GM21526 (cell line): ENCODE measurements at regions not wholly inside any gene's neighbourhood (a gene's known extent, or its start where the extent isn't known, plus 50 kb on each side); places are given as distances from the start of the nearest gene placed in this dataset.

Experiments
- ATAC-seq: cut with Tn5 transposase; IDR thresholded peaks from one replicate; pipeline ENCODE4 v1.9.1; 2021; ENCODE audit warnings: moderate library complexity; ENCODE audit not compliant: unreplicated experiment, low FRiP score

DNA sequence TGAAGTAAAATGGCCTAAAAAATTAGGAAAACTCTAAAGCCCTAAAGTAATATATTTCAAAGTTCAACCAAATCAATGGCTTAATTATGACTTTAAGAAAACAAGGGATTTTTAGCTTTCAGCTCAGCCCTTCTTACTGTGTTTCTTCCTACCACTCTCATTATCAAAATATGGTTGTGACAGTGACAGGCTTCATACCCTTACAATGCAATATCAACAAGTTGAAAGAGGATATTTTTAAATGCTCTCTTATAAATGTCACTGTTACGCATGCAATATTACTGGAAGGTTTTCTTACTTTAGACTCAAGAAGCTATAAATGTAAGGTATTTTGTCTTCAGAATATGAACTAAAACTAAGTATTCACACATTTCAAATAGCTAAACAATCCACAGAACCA is 1225.7 kb upstream of the MIR17HG start:
- no peak for ATAC-seq

DNA sequence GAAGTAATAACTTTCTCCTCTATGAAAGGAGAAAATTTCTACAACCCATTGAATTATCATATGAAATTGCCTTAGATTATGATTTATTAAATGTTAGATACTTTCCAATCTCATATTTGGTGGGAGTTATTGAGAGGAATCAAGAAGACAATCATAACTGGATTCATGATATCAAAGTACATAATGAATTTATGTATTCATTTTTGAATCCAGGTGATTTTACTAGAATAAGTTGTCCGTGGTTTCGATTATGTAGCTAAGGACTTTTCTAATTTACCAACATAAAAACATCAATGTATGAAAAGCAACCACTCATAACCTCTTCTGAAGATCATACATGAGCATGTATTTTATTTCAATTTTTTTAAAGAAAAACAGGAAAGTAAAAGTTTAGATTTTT is 1225.0 kb upstream of the MIR17HG start:
- ATAC-seq, result no peak

DNA sequence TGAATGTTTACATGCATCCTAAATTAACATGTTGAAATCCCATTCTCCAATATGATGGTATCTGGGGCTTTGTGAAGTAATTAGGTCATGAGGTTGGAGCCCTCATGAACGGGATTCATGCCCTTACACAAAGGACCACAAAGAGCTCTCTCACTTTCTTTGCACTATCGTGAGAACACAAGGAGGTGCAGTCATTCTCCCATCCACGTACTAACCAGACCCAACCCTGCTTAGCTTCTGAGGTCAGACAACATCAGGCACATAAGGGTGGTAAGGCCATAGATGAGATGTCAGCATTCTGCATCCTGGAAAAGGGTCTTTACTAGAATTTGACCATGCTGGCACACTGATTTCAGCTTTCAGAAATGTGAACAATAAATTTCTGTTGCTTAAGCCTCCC is 1211.9 kb upstream of the MIR17HG start:
- no peak for ATAC-seq

DNA sequence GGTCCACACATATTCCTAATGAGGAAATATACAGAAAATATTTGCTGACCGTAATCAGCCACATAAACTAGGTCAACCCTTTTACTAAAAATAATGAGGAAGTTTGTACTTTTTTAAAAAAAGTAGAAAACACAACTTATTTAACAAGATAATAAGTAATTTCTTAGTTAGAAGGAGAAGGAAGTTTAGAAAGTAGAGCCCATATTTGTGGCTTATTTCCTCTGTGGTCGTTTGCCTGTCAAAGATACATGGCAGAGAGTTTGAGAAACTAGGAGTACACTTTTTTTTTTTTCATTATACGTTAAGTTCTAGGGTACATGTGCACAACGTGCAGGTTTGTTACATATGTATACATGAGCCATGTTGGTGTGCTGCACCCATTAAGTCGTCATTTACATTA is 1205.2 kb upstream of the MIR17HG start:
- ATAC-seq, result no peak

DNA sequence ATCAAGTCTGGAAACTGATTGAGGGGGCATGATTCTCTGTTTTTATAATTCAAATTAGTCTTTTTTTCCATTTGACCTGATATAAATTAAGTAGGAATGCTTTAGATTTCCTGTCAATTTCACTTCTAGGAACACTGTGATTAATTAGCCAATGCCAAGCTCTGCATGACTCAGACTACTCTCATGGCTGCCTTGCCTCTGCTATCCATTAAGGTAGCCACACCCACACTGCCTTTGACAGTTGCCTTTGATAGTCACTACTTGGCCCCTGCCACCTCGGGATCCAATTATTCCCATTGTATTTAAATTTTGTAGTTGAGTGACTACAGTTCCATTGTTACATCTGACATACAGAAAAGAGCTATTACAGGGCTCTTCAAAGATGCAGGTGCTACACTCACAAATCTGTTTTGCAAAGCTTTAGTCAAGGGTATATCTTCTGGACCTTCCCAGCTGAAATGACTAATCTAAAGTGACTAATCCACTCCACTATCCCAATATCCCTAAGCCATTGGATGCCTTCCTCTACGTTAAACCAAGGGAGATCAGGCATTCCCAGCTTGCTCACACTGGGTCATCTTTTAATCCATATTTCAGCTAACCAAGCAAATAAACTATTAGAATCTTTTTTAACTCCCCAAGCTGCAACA is 1193.1 kb upstream of the MIR17HG start:
- ATAC-seq, result no peak

DNA sequence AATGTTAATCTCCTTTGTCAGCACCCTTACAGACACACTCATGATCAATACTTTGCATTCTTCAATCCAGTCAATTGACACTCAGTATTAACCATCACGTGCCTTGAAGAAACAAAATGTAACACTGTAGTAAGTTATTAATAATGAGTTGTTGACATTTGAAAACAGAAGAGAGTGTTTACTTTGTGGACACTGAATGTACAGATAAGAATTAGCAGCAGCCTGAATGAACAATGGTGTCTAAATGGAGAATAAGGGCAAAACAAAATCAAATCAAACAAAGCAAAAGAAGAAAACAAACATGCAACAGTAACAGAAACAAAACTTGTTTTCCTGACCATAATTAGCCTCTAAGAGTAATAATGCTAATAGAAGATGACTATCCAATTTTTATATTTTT is 1191.1 kb upstream of the MIR17HG start:
- ATAC-seq, result no peak

DNA sequence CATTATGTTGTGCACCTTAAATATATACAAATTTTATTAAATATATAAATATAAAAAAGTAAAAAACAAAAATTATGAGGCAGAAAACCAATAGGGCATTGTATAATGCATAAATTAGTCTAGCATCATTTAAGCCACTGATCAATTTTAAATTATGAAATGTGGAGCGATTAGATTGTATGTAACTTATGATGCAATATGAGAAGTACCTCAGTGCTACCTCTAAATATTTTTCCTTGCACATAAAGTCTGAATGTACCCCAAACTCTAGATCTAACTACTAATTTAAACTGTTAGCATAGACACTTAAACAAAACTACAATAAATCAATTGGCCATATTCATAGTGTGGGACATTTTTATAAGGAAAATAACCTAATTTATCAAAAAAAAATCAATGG is 1178.5 kb upstream of the MIR17HG start:
- ATAC-seq, result no peak

DNA sequence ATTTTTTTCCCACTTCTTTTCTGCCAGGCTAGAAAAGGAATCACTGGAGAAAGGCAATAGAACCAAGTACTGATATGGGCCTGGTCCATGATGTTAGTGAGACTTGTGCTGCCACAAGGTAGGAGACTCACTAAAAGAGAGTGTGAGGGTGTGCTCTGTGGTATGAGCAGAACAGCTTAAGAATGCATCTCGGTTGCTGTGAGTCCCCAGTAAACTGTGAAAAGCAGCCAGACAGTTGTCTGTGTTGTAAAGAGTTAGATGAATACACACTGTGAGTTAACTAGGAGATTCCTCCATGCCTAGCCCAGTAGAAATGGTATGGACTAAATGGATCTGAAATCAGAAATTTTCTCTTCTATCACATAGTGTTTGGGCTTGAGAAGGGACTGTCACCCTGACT is 1177.3 kb upstream of the MIR17HG start:
- ATAC-seq, result no peak

DNA sequence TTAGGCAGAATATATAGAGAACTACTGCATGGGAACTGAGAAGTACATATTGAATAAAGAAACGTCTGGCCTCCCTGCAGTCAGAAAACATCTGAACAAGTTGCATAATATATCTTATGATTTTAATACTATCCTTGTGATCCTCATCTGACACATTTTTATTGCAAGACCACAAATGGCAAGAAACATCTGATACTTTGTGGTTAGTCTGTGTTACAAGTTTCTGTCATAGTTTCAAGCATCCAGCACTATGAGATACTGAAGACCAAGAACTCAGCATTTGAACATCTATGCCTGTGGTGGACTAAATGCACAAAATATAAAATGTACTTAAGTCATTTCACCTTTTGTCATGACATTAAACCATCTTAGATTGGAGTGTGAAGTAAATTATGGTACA is 1175.8 kb upstream of the MIR17HG start:
- ATAC-seq, result no peak

DNA sequence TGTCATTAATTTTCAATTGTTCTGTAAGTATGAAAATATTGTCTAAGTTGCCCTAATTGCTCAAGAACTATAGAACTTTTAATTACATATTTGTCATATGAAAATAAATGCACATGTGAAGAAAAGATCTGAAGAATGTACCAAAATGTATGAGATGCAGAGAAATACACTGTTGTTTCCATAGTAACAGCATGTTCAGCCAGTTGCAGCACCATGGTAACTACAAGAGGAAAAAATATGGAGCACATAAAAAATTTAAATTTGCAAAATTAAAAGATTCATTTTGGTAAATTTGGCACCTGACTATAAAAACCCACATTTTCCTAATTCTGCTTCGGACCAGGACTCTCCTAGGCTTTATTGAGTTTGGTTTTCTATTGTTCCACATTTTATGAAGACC is 1170.0 kb upstream of the MIR17HG start:
- ATAC-seq, result no peak

DNA sequence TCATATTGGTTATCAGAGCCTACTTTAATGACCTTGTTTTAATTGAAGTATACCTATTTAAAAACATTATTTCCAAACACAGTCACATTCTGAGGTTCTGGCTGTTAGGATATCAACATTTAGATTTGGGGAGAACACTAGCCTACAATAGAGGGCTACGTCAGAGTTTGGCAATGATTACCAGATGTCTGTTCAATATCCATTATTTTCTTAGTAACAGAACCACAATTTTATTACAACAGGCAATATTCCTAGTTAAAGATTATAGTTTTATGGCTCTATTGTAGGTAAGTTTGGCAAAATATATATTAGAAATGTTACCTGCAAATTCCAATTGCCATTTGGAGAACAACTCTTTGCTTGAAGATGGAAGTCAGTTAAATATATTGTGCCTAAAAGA is 1163.1 kb upstream of the MIR17HG start:
- no peak for ATAC-seq

DNA sequence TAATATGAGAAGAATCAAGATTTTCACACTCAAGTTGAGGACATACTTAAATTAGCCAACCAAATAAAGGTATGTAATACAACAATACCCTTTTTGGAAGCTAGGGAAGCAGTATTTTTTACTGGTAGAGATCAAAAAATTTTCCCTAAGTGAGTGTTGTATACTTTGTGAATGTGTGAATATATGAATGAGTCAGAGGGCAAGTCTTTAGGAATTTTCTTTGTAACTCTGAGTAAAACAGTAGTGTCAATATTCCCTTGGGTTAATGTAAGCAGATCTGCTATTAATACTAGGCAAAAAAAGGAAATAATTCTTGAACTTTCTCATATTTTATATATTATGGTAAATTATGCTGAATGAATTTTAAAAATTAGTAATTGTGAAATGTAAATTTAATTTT is 1161.8 kb upstream of the MIR17HG start:
- ATAC-seq, result no peak

DNA sequence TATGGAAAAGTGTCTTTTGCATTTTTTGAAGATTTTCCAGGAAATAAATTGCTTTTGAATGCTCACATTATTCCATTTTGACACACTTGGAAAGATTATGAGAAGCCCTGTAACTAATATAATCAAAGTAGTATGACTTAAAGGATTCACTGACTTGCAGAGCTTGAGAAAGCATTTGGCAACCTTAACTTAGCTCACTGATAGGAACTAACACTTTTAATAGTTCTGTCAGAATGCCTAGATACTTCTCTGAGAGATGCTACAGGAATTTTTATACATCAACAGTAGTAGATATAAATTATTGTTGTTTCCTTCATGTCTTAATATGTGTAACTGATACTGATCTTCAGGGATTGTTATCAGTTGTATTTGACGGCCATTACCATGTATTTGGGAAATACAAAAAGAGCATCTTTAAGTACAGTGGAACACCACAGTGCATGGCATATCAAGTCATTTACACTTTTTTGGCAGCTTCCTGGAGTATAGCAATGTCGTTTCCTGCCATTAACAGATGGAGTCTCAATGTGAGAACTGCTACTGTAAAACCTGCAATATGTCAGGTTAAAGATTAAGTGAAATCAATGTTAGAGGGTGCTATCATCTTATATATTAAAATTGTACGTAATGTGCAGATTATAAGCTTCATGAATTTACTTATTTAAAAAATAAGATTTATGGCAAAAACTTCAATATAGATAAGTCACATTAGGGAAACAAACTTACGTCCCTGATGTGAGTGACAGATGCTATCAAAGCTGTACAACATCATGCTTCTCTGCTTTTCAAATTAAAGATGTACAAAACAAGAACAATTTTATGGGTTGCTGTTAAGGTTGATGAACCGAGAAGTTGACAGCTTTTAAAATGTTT is 1159.8 kb upstream of the MIR17HG start:
- no peak for ATAC-seq

DNA sequence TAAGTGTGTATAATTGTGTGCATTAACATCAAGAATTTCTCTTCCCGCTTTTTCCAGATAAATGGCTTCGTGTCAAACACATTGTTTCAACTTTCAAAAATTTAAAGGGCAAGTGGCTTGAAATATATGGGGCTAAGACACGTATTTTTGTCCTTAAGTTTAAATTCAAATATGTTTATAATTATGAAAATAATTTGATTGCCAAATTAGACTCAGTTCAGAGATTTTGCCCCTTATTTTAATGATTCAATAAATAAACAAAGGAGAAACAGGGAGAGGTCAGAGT is 1159.2 kb upstream of the MIR17HG start:
- no peak for ATAC-seq

DNA sequence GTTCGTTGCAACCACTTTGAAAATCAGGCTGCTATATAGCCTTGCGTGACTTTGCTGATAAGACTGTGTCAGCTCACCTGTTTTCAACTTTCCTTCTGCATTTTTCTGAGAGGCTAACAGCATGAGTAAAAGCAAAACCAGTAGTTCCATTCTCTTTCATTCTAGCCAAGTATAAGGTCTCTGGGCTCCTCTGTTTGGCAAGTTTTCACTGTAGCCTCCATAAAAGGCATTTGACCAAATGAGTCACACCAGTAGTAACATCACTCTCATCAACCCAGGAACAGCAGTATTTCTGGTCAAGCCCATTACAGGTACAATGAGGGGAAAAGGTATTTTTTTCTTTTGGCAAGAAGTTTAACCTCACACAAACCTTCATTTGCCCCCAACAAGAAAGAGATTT is 1149.8 kb upstream of the MIR17HG start:
- ATAC-seq, result no peak

DNA sequence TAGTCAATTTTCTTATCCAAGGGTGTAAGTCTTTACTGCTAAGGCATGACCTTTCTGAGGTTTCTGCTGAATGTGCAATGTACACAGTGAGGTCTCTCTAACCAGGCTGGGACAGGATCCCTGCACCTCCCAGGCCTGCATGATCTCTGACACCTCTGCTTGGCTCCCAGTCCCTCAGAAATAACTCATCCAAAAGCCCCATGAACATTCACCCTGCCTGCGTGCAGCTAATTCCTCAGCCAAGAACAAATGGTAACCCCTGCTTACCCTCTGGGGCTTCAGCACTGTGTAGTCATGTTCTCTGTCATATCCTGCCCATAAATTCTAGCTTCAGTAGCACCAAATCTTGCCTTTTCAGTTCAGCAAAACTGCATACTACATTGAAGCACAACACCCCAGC is 1146.3 kb upstream of the MIR17HG start:
- ATAC-seq, result no peak

DNA sequence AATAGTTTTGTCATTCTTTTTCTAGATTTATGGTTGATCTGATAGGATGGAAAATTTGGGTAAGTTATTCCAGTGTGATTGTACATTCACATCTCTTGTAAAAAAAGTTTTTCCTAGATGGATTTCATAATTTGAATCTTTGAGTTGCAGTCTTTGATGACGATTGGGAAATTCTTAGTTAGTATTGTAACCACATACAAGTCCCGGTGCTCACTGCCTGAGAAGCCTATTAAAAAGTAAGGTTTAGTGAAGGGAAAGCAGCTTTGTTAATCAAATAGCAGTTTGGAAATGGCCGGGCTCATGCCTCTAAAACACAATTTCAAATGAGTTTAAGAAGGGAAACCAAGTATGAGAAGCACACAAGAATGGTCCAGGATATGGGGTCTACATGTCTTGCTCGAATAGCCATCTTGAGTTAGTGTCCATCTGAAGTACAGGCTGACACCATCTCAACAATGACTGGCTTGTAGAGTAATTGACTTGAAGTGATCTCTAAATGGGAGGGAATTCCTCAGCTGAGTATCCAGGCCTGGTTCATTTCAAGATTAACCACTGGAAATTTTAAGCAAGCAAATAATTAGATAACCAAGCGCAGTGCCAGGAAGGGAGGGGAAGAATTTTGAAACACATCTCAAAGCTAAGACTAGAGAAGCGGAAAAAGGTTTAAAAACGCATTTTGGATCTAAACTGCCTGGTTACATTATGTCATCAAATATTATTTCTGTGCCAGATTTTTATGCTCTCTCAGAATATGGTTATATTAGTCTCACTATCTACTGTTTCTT is 1145.6 kb upstream of the MIR17HG start:
- no peak for ATAC-seq

DNA sequence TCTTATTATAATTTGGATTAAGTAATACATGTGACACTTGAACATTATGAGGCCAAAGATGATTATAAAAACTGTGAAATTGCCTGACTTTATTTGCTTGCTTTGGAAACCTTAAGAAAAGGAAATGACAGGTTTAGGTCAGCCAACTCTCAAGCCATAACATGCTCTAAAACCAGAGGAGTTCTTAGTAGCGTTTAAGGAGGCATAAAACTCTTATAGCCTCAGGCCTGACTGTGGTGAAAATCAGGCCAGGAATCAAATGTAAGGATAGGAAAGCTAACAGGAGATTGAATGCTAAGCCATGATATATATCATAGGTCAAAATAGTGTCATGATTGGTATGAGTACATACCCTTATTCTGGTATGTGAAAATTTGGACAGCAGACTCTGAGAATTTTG is 1142.4 kb upstream of the MIR17HG start:
- no peak for ATAC-seq

DNA sequence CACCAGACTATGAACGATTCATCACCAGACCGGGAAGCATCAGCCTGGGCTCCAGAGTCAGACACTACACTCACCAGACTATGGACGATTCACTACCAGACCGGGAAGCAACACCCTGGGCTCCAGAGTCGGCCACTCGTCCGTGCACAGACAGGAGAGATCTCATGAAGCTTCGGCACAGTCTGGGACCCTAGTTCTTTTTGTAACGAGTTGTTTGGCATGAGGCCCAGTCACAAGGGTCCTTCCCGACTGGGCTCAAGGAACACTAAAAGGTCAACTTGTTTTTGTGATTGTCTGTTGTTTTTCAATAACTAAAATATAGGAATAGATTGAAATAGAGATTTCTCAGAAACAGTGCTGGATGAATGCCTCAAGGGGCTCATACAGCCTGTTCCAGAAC is 1141.6 kb upstream of the MIR17HG start:
- ATAC-seq, result no peak

DNA sequence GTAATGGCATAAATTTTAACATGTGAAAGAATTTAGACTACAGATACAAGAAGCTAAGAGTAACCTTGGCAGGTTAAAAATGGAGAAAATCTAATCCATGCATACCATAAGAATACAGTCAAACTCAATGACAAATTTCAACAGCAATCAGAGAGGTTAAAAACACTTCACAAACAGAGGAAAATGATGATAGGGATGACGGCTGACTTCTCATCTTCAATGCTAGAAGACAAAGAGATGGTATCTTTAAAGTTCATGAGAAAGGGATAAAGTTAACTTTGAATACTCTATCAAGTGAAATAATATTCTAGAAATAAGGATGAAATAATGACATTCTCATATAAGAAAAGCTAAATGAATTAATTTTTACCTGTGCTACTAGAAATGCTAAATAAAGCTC is 1130.2 kb upstream of the MIR17HG start:
- ATAC-seq, result no peak

DNA sequence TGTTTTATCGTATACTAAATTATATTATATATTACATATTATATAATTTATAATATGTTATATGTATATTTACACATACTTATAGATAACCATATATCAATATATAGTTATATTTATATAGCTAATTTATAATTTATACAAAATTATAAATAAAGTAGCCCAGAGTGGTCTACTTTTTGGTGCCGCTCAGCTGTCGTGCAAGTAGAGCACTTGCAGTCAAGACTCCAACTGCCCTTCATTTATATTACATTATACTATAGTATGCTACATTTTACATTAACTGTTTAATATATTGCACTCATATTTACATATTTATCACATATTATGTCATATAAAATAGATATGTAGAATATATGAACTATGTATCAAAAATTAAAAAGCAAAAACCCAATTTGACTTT is 1124.7 kb upstream of the MIR17HG start:
- no peak for ATAC-seq

DNA sequence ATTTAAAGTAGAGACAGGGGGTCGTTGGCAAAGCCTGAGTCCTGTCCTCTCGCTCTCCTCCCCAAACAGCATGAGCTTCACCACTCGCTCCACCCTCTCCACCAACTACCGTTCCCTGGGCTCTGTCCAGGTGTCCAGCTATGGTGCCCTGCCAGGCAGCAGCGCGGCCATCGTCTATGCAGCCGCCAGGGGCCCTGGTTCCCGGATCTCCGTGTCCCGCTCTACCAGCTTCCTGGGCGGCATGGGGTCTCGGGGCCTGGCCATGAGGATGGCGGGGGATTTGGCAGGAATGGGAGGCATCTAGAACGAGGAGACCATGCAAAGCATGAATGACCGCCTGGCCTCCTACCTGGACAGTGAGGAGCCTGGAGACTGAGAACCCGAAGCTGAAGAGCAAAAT is 1117.2 kb upstream of the MIR17HG start:
- ATAC-seq, result no peak
